ENCODE measurements at regions not wholly inside any gene's neighbourhood (a gene's known extent, or its start where the extent isn't known, plus 50 kb on each side); places are given as distances from the start of the nearest gene placed in this dataset.
"Not testable (repeated sequence)": the region's sequence is repeated elsewhere in the genome, so short reads cannot be mapped to it uniquely, and the experiment has no call there.

- no peak overlapping the region for H3K4me3 ChIP-seq
- DNase-seq (ENCODE audit: low spot score in 2 of 2), result no peak
- TF ChIP-seq POLR2A (IDR thresholded peaks at IDR 0.05) (no peak), POLR2AphosphoS5 (IDR thresholded peaks at IDR 0.05) (no peak)
- TF ChIP-seq, protein P1, sequence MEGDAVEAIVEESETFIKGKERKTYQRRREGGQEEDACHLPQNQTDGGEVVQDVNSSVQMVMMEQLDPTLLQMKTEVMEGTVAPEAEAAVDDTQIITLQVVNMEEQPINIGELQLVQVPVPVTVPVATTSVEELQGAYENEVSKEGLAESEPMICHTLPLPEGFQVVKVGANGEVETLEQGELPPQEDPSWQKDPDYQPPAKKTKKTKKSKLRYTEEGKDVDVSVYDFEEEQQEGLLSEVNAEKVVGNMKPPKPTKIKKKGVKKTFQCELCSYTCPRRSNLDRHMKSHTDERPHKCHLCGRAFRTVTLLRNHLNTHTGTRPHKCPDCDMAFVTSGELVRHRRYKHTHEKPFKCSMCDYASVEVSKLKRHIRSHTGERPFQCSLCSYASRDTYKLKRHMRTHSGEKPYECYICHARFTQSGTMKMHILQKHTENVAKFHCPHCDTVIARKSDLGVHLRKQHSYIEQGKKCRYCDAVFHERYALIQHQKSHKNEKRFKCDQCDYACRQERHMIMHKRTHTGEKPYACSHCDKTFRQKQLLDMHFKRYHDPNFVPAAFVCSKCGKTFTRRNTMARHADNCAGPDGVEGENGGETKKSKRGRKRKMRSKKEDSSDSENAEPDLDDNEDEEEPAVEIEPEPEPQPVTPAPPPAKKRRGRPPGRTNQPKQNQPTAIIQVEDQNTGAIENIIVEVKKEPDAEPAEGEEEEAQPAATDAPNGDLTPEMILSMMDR (IDR thresholded peaks at IDR 0.05), result no peak
- H3K27me3 ChIP-seq, result no peaks in the 10 kb centered on the region
- no peak overlapping the region for H3K27ac ChIP-seq
- no peaks in the 10 kb centered on the region for H3K4me1 ChIP-seq
- intact Hi-C loops (cut with DNase I; ENCODE audit: low total_unique reads), result no loop called here
- H3K9me3 ChIP-seq, result no peaks in the 10 kb centered on the region
- H3K36me3 ChIP-seq, result no peaks in the 10 kb centered on the region
Observed at GRCh38 chr1:41976671-41977070, 57.9 kb upstream of the HIVEP3 start.

GRCh38 chr1:41975850-41976569 lies 57.3 kb upstream of the HIVEP3 start:
- intact Hi-C loops (cut with DNase I; ENCODE audit: low total_unique reads), result no loop called here
- H3K27ac ChIP-seq, result no peak overlapping the region
- H3K9me3 ChIP-seq, result no peaks in the 10 kb centered on the region
- H3K4me1 ChIP-seq, result no peaks in the 10 kb centered on the region
- TF ChIP-seq, protein P1 (IDR thresholded peaks at IDR 0.05), result no peak
- no peaks in the 10 kb centered on the region for H3K27me3 ChIP-seq
- H3K36me3 ChIP-seq, result no peaks in the 10 kb centered on the region
- no peak overlapping the region for H3K4me3 ChIP-seq
- no peak for DNase-seq (ENCODE audit: low spot score in 2 of 2)

- no peaks in the 10 kb centered on the region for H3K9me3 ChIP-seq
- TF ChIP-seq, protein P1 (IDR thresholded peaks at IDR 0.05), result no peak
- no peak for TF ChIP-seq POLR2AphosphoS5 (IDR thresholded peaks at IDR 0.05)
- no peak for TF ChIP-seq POLR2A (IDR thresholded peaks at IDR 0.05)
- intact Hi-C loops (cut with DNase I; ENCODE audit: low total_unique reads), result no loop called here
Observed at GRCh38 chr1:41975121-41975520, 56.4 kb upstream of the HIVEP3 start.

DNA sequence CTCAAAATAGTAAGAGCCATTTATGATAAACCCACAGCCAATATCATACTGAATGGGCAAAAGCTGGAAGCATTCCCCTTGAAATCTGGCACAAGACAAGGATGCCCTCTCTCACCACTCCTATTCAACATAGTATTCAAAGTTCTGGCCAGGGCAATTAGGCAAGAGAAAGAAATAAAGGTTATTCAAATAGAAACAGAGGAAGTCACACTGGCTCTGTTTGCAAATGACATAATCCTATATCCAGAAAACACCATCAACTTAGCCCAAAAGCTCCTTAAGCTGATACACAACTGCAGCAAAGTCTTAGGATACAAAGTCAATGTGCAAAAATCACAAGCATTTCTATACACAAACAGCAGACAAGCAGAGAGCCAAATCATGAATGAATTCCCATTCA lies 49.8 kb upstream of the HIVEP3 start:
- H3K27ac ChIP-seq; H3K9me3 ChIP-seq; intact Hi-C loops (cut with DNase I; ENCODE audit: low total_unique reads); H3K4me3 ChIP-seq; H3K4me1 ChIP-seq; H3K36me3 ChIP-seq; DNase-seq (ENCODE audit: low spot score in 2 of 2); H3K27me3 ChIP-seq: not testable (repeated sequence)

More at GRCh38 chr1:41975121-41975520, 56.4 kb upstream of the HIVEP3 start:
- H3K27me3 ChIP-seq, result no peaks in the 10 kb centered on the region
- DNase-seq (ENCODE audit: low spot score in 2 of 2), result no peak
- H3K36me3 ChIP-seq, result no peaks in the 10 kb centered on the region
- H3K27ac ChIP-seq, result no peak overlapping the region
- no peaks in the 10 kb centered on the region for H3K4me1 ChIP-seq
- no peak overlapping the region for H3K4me3 ChIP-seq
